ENCODE measurements at regions not wholly inside any gene's neighbourhood (a gene's known extent, or its start where the extent isn't known, plus 50 kb on each side); places are given as distances from the start of the nearest gene placed in this dataset.
A peak's percentile ranks its signal among the peaks of the same experiment; 100 is the strongest.

GRCh38 chr4:38490753-38491446, 173.1 kb upstream of the KLF3 start:
- no peak overlapping the region for H3K4me3 ChIP-seq (ENCODE audit: low read depth, low read length)
- no peaks in the 10 kb centered on the region for H3K27me3 ChIP-seq (ENCODE audit: control insufficient read depth, insufficient read depth, low read length)
- H2AFZ ChIP-seq = no peak overlapping the region
- no peaks in the 10 kb centered on the region for H3K36me3 ChIP-seq (ENCODE audit: control insufficient read depth, insufficient read depth, low read length)
- no peak overlapping the region for H3K9ac ChIP-seq
- peak overlapping the region; percentile 92 for H3K27ac ChIP-seq
- H3K9me3 ChIP-seq (ENCODE audit: control insufficient read depth, low read length) = no peaks in the 10 kb centered on the region
- peaks cover 23% of the 10 kb centered on the region for H3K4me1 ChIP-seq
- H3K79me2 ChIP-seq = no peaks in the 10 kb centered on the region
- TF ChIP-seq, protein P1, sequence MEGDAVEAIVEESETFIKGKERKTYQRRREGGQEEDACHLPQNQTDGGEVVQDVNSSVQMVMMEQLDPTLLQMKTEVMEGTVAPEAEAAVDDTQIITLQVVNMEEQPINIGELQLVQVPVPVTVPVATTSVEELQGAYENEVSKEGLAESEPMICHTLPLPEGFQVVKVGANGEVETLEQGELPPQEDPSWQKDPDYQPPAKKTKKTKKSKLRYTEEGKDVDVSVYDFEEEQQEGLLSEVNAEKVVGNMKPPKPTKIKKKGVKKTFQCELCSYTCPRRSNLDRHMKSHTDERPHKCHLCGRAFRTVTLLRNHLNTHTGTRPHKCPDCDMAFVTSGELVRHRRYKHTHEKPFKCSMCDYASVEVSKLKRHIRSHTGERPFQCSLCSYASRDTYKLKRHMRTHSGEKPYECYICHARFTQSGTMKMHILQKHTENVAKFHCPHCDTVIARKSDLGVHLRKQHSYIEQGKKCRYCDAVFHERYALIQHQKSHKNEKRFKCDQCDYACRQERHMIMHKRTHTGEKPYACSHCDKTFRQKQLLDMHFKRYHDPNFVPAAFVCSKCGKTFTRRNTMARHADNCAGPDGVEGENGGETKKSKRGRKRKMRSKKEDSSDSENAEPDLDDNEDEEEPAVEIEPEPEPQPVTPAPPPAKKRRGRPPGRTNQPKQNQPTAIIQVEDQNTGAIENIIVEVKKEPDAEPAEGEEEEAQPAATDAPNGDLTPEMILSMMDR (IDR thresholded peaks at IDR 0.05) = no peak
- no peak overlapping the region for H3K4me2 ChIP-seq (ENCODE audit: low read length)

- Histone ChIP-seq H3K27ac (peak overlapping the region; percentile 92), H2AFZ (no peak overlapping the region), H3K79me2 (no peaks in the 10 kb centered on the region), H3K36me3 (ENCODE audit: control insufficient read depth, insufficient read depth, low read length) (no peaks in the 10 kb centered on the region), H3K9me3 (ENCODE audit: control insufficient read depth, low read length) (no peaks in the 10 kb centered on the region), H3K4me1 (peaks cover 20% of the 10 kb centered on the region), H3K4me2 (ENCODE audit: low read length) (peak overlapping the region; percentile 13), H3K4me3 (ENCODE audit: low read depth, low read length) (no peak overlapping the region), H3K9ac (no peak overlapping the region), H3K27me3 (ENCODE audit: control insufficient read depth, insufficient read depth, low read length) (no peaks in the 10 kb centered on the region)
- TF ChIP-seq, protein P1 (IDR thresholded peaks at IDR 0.05) = no peak
Measured at GRCh38 chr4:38491854-38492478, 172.0 kb upstream of the KLF3 start.

- TF ChIP-seq, protein P1 (IDR thresholded peaks at IDR 0.05) = no peak
- Histone ChIP-seq H3K27me3 (ENCODE audit: control insufficient read depth, insufficient read depth, low read length) (no peaks in the 10 kb centered on the region), H3K27ac (no peak overlapping the region), H3K4me2 (ENCODE audit: low read length) (no peak overlapping the region), H2AFZ (no peak overlapping the region), H3K4me1 (peaks cover 20% of the 10 kb centered on the region), H3K9me3 (ENCODE audit: control insufficient read depth, low read length) (no peaks in the 10 kb centered on the region), H3K79me2 (no peaks in the 10 kb centered on the region), H3K9ac (no peak overlapping the region), H3K4me3 (ENCODE audit: low read depth, low read length) (no peak overlapping the region), H3K36me3 (ENCODE audit: control insufficient read depth, insufficient read depth, low read length) (no peaks in the 10 kb centered on the region)
Measured at GRCh38 chr4:38493066-38493465, 170.9 kb upstream of the KLF3 start.

GRCh38 chr4:38495446-38495845, 168.6 kb upstream of the KLF3 start:
- Histone ChIP-seq H3K4me3 (ENCODE audit: low read depth, low read length) (no peak overlapping the region), H3K36me3 (ENCODE audit: control insufficient read depth, insufficient read depth, low read length) (no peaks in the 10 kb centered on the region), H3K27me3 (ENCODE audit: control insufficient read depth, insufficient read depth, low read length) (no peaks in the 10 kb centered on the region), H2AFZ (peak overlapping the region; percentile 1), H3K4me2 (ENCODE audit: low read length) (no peak overlapping the region), H3K4me1 (peaks cover 10% of the 10 kb centered on the region), H3K9ac (no peak overlapping the region), H3K27ac (no peak overlapping the region), H3K79me2 (no peaks in the 10 kb centered on the region), H3K9me3 (ENCODE audit: control insufficient read depth, low read length) (no peaks in the 10 kb centered on the region)
- TF ChIP-seq, protein P1 (IDR thresholded peaks at IDR 0.05) = no peak

- Histone ChIP-seq H2AFZ (no peak overlapping the region), H3K79me2 (no peaks in the 10 kb centered on the region), H3K4me2 (ENCODE audit: low read length) (no peak overlapping the region), H3K4me1 (peaks cover 2% of the 10 kb centered on the region), H3K27me3 (ENCODE audit: control insufficient read depth, insufficient read depth, low read length) (no peaks in the 10 kb centered on the region), H3K4me3 (ENCODE audit: low read depth, low read length) (no peak overlapping the region), H3K9me3 (ENCODE audit: control insufficient read depth, low read length) (no peaks in the 10 kb centered on the region), H3K27ac (no peak overlapping the region), H3K36me3 (ENCODE audit: control insufficient read depth, insufficient read depth, low read length) (no peaks in the 10 kb centered on the region), H3K9ac (no peak overlapping the region)
- TF ChIP-seq, protein P1 (IDR thresholded peaks at IDR 0.05) = no peak
Measured at GRCh38 chr4:38497121-38497520, 166.9 kb upstream of the KLF3 start.
